ENCODE measurements at regions not wholly inside any gene's neighbourhood (a gene's known extent, or its start where the extent isn't known, plus 50 kb on each side); places are given as distances from the start of the nearest gene placed in this dataset.

DNA sequence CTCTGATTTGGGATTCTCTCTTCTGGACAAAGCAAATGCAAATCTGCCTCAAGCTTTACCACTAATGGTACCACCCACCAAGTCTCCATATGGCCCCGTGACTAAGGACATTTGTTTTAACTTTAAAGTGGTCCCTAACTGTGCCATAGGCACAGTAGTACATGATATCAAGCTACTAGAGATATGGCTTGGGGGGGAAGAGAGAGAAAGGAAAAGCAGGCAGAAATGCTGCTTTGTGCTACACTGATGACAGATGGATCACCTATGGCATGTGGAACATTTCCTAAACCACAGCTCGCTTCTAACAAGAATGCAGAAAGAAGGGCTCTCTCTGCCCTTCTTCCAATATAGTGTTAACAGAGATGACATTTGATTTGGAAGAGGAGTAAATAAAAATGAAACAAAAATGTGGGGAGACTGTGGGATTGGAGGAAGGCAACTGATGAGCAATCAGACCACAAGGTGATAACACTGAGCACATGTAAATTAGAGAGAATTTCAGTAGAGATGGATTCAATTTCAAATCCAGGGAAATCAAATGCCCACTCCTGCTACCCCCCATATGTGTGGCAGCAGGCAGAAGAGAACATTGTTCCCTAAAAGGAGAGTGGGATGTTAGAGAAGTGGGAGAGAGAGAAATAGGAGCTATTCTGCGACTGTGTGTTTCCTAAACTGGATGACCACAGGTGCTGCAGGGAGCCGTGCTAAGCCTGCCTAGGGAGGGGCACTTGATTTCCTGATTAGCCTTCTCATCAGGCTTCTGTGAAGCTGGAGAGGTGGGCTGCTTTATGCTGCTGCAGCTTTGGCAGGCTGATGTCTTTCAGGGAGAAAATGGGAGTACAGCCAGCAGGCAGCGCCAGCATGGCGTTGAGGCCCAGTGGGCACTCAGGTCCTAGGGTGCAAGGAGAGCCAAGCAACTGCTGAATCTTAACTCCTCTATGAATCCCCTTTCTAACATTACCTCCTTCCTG lies 75.3 kb downstream of the ZNF648 start:
- Histone ChIP-seq H3K9me3 (no peaks in the 10 kb centered on the region), H3K4me1 (no peaks in the 10 kb centered on the region), H3K27me3 (no peaks in the 10 kb centered on the region), H3K27ac (no peak overlapping the region), H3K36me3 (no peaks in the 10 kb centered on the region), H3K4me3 (no peak overlapping the region)
- DNase-seq (no peak), ATAC-seq (ENCODE audit: low FRiP score in 2 of 2) (no peak)
- TF ChIP-seq POLR2AphosphoS5 (IDR thresholded peaks at IDR 0.05): no peak
- TF ChIP-seq EP300 (IDR thresholded peaks at IDR 0.05): no peak
- no peak for TF ChIP-seq POLR2A (IDR thresholded peaks at IDR 0.05)
- TF ChIP-seq, protein P1, sequence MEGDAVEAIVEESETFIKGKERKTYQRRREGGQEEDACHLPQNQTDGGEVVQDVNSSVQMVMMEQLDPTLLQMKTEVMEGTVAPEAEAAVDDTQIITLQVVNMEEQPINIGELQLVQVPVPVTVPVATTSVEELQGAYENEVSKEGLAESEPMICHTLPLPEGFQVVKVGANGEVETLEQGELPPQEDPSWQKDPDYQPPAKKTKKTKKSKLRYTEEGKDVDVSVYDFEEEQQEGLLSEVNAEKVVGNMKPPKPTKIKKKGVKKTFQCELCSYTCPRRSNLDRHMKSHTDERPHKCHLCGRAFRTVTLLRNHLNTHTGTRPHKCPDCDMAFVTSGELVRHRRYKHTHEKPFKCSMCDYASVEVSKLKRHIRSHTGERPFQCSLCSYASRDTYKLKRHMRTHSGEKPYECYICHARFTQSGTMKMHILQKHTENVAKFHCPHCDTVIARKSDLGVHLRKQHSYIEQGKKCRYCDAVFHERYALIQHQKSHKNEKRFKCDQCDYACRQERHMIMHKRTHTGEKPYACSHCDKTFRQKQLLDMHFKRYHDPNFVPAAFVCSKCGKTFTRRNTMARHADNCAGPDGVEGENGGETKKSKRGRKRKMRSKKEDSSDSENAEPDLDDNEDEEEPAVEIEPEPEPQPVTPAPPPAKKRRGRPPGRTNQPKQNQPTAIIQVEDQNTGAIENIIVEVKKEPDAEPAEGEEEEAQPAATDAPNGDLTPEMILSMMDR (IDR thresholded peaks at IDR 0.05): no peak
- 62% methylated on average over 6 of the region's 6 CpGs for WGBS, 2 donors

DNA sequence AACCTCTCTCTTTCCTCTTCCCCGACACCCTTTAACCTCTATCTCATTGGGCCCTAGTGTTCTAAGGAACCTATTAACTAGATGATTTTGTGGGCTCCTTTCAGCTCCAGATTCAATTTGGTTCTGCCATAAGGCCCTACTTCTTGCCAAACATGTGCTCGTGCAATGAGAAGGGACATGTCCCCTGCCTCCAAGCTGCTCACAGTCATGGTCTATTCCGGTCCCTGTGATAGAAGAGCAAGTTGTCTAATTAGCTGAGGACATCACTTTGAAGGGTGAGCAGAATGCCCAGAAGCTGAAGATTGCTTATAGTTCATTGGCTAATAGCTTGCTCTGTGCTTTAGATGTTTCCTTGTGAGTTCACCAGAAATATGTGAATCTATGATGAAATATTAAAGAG lies 76.2 kb downstream of the ZNF648 start:
- no peaks in the 10 kb centered on the region for H3K36me3 ChIP-seq
- WGBS, 2 donors: 76 to 85% methylated on average over 3 of the region's 3 CpGs
- TF ChIP-seq, protein P1 (IDR thresholded peaks at IDR 0.05): no peak
- TF ChIP-seq POLR2AphosphoS5 (IDR thresholded peaks at IDR 0.05): no peak
- no peak for TF ChIP-seq EP300 (IDR thresholded peaks at IDR 0.05)
- no peak for TF ChIP-seq POLR2A (IDR thresholded peaks at IDR 0.05)
- no peaks in the 10 kb centered on the region for H3K27me3 ChIP-seq
- H3K9me3 ChIP-seq: no peaks in the 10 kb centered on the region
- DNase-seq (no peak), ATAC-seq (ENCODE audit: low FRiP score in 2 of 2) (no peak)
- H3K27ac ChIP-seq: no peak overlapping the region
- H3K4me1 ChIP-seq: no peaks in the 10 kb centered on the region
- no peak overlapping the region for H3K4me3 ChIP-seq

- H3K4me3 ChIP-seq: no peak overlapping the region
These were observed 77.5 kb downstream of the ZNF648 start for GRCh38 chr1:181984006-181984405.

DNA sequence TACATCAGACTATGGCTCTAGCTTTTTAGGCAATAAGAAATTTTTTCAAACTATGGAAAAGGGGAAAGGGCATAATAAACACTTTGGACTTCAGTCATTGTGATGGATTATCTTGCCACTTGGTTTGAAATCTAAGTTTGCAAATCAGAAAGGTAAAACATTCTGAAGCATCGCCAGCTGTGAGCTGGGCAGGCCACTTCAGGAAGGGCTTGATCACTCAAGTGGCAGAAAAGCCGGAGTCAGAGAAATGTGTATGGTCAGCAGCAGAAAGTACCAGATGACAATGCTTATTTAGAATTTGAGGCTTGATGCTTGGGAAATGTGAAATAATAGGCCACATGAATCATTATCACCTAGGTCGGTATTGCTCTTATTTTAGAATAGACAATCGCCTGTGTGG lies 79.7 kb downstream of the ZNF648 start:
- DNase-seq (no peak), ATAC-seq (ENCODE audit: low FRiP score in 2 of 2) (no peak)
- H3K4me3 ChIP-seq: no peak overlapping the region
- no peak overlapping the region for H3K27ac ChIP-seq
- TF ChIP-seq EP300 (IDR thresholded peaks at IDR 0.05) (no peak), POLR2A (IDR thresholded peaks at IDR 0.05) (no peak), POLR2AphosphoS5 (IDR thresholded peaks at IDR 0.05) (no peak)
- TF ChIP-seq, protein P1 (IDR thresholded peaks at IDR 0.05): no peak
- no peaks in the 10 kb centered on the region for H3K36me3 ChIP-seq
- no peaks in the 10 kb centered on the region for H3K4me1 ChIP-seq
- peaks cover 0 to 7% (median under 1%) of the 10 kb centered on the region in 4 donors for H3K9me3 ChIP-seq
- H3K27me3 ChIP-seq: no peaks in the 10 kb centered on the region
- WGBS, 2 donors: 79 to 86% methylated on average over 4 of the region's 4 CpGs

More at GRCh38 chr1:181984006-181984405, 77.5 kb downstream of the ZNF648 start:
- H3K27me3 ChIP-seq: no peaks in the 10 kb centered on the region
- WGBS, 2 donors: 72 to 80% methylated on average over 4 of the region's 4 CpGs
- TF ChIP-seq POLR2AphosphoS5 (IDR thresholded peaks at IDR 0.05) (no peak), POLR2A (IDR thresholded peaks at IDR 0.05) (no peak), EP300 (IDR thresholded peaks at IDR 0.05) (no peak)
- TF ChIP-seq, protein P1 (IDR thresholded peaks at IDR 0.05): no peak
- H3K27ac ChIP-seq: no peak overlapping the region
- ATAC-seq (ENCODE audit: low FRiP score in 2 of 2): no peak
- H3K9me3 ChIP-seq: peaks cover 0 to 3% (median 0%) of the 10 kb centered on the region in 4 donors
- H3K36me3 ChIP-seq: no peaks in the 10 kb centered on the region
- DNase-seq: no peak
- H3K4me1 ChIP-seq: no peaks in the 10 kb centered on the region
